Esophagus squamous epithelium (tissue), 5 donors: ENCODE measurements at regions not wholly inside any gene's neighbourhood (a gene's known extent, or its start where the extent isn't known, plus 50 kb on each side); places are given as distances from the start of the nearest gene placed in this dataset.

Experiments
- DNase-seq: peaks from one replicate; lab custom pipeline; 2025; lab: John Stamatoyannopoulos, UW
- H3K27ac ChIP-seq, 4 donors: fragments of 200-600 bp; sonication (generic); one replicate each; pipeline ENCODE4 v1.5.1; 2016 to 2019; ENCODE audit warnings: mild to moderate bottlenecking in 1 of 4
- H3K27me3 ChIP-seq, 4 donors: fragments of 200-600 bp; sonication (generic); 1 replicate in 3 of 4; 2 replicates in 1 of 4; pipeline versions ENCODE4 v1.5.1 to v1.6.0; 2017 to 2021; ENCODE audit warnings: antibody characterized with exemption in 1 of 4
- H3K36me3 ChIP-seq, 3 donors: fragments of 200-600 bp; sonication (generic); one replicate each; pipeline ENCODE4 v1.5.1; 2016 to 2019
- H3K4me1 ChIP-seq, 3 donors: fragments of 200-600 bp; sonication (generic); one replicate each; pipeline ENCODE4 v1.5.1; 2017 to 2019
- H3K4me3 ChIP-seq, 4 donors: fragments of 200-600 bp; sonication (generic); 1 replicate in 3 of 4; 2 replicates in 1 of 4; pipeline ENCODE4 v1.5.1; 2016 to 2019; ENCODE audit warnings: mild to moderate bottlenecking in 2 of 4, moderate library complexity in 1 of 4
- H3K9me3 ChIP-seq, 3 donors: fragments of 200-600 bp; sonication (generic); one replicate each; pipeline ENCODE4 v1.5.1; 2016 to 2019
- CTCF ChIP-seq, 6 experiments: fragments of 450-650 bp in 4 of 6; fragments of 200-600 bp in 2 of 6; sonication (generic) in 2 of 6; IDR thresholded peaks; one replicate each; pipeline ENCODE4 v1.5.1; 2016 to 2019; ENCODE audit warnings: antibody characterized with exemption in 6 of 6, mild to moderate bottlenecking in 4 of 6, moderate library complexity in 4 of 6
- POLR2A ChIP-seq, 4 donors: fragments of 450-650 bp; IDR thresholded peaks; one replicate each; pipeline ENCODE4 v1.6.1; 2017; ENCODE audit warnings: antibody characterized with exemption in 4 of 4, mild to moderate bottlenecking in 4 of 4, moderate library complexity in 3 of 4
- WGBS, 2 donors: methylation state at CpG; one replicate each; pipeline ENCODE4 v1.1.5; 2018; 5-methylcytosine and 5-hydroxymethylcytosine counted together
- intact Hi-C: fragments of 100-400 bp; cut with DNase I; formaldehyde crosslinking; loops from one replicate; pipeline ENCODE4 v1.15.0; 2022
- donor health status: DM: yes; HTN: yes; CAD: no.

- no peak overlapping the region for H3K27ac ChIP-seq
- H3K9me3 ChIP-seq, result no peaks in the 10 kb centered on the region
- 90 to 97% methylated on average over 5 to 11 of the region's 22 CpGs for WGBS, 2 donors
- H3K4me3 ChIP-seq, result no peak overlapping the region
- no peak for DNase-seq
- H3K4me1 ChIP-seq, result no peaks in the 10 kb centered on the region
- H3K27me3 ChIP-seq, result peaks cover 0 to 44% (median 0%) of the 10 kb centered on the region in 4 donors
- intact Hi-C loops, result no loop called here
- TF ChIP-seq POLR2A (IDR thresholded peaks at IDR 0.05) (no peak), CTCF (IDR thresholded peaks at IDR 0.05) (no peak)
- H3K36me3 ChIP-seq, result no peaks in the 10 kb centered on the region
Observed at GRCh38 chr2:239744706-239745340, 280.3 kb downstream of the NDUFA10 start.

GRCh38 chr2:239743206-239743605, 281.9 kb downstream of the NDUFA10 start:
- 82 to 92% methylated on average over 5 to 6 of the region's 6 CpGs for WGBS, 2 donors

GRCh38 chr2:239742377-239742776, 282.8 kb downstream of the NDUFA10 start:
- Histone ChIP-seq H3K36me3 (no peaks in the 10 kb centered on the region), H3K9me3 (no peaks in the 10 kb centered on the region), H3K4me1 (no peaks in the 10 kb centered on the region), H3K27ac (no peak overlapping the region), H3K4me3 (no peak overlapping the region), H3K27me3 (peaks cover 0 to 50% (median 0%) of the 10 kb centered on the region in 4 donors)
- TF ChIP-seq POLR2A (IDR thresholded peaks at IDR 0.05), result no peak
- intact Hi-C loops, result no loop called here
- WGBS, 2 donors, result 89 to 100% methylated on average over 2 to 8 of the region's 15 CpGs
- DNase-seq, result no peak

More at GRCh38 chr2:239743206-239743605, 281.9 kb downstream of the NDUFA10 start:
- TF ChIP-seq CTCF (IDR thresholded peaks at IDR 0.05) (no peak), POLR2A (IDR thresholded peaks at IDR 0.05) (no peak)
- Histone ChIP-seq H3K27ac (no peak overlapping the region), H3K27me3 (peaks cover 0 to 55% (median 0%) of the 10 kb centered on the region in 4 donors), H3K9me3 (no peaks in the 10 kb centered on the region), H3K36me3 (no peaks in the 10 kb centered on the region), H3K4me1 (no peaks in the 10 kb centered on the region), H3K4me3 (no peak overlapping the region)
- DNase-seq, result no peak
- intact Hi-C loops, result no loop called here

GRCh38 chr2:239739206-239739605, 285.9 kb downstream of the NDUFA10 start:
- 78 to 89% methylated on average over 7 to 8 of the region's 8 CpGs for WGBS, 2 donors
- H3K9me3 ChIP-seq, result no peaks in the 10 kb centered on the region

GRCh38 chr2:239738159-239738558, 287.0 kb downstream of the NDUFA10 start:
- intact Hi-C loops, result no loop called here
- no peak overlapping the region for H3K4me3 ChIP-seq
- no peaks in the 10 kb centered on the region for H3K4me1 ChIP-seq
- H3K27me3 ChIP-seq, result peaks cover 0 to 36% (median 0%) of the 10 kb centered on the region in 4 donors
- DNase-seq, result no peak
- no peak for TF ChIP-seq CTCF (IDR thresholded peaks at IDR 0.05)
- TF ChIP-seq POLR2A (IDR thresholded peaks at IDR 0.05), result no peak
- no peaks in the 10 kb centered on the region for H3K36me3 ChIP-seq
- no peak overlapping the region for H3K27ac ChIP-seq
- 73 to 86% methylated on average over 7 of the region's 19 CpGs for WGBS, 2 donors
- no peaks in the 10 kb centered on the region for H3K9me3 ChIP-seq

More at GRCh38 chr2:239739206-239739605, 285.9 kb downstream of the NDUFA10 start:
- intact Hi-C loops, result no loop called here
- no peak for DNase-seq
- TF ChIP-seq CTCF (IDR thresholded peaks at IDR 0.05) (no peak), POLR2A (IDR thresholded peaks at IDR 0.05) (no peak)
- Histone ChIP-seq H3K4me3 (no peak overlapping the region), H3K36me3 (no peaks in the 10 kb centered on the region), H3K27me3 (peaks cover 0 to 36% (median 0%) of the 10 kb centered on the region in 4 donors), H3K27ac (no peak overlapping the region), H3K4me1 (no peaks in the 10 kb centered on the region)
